Activated B cell treated with CpG ODN at 0.5 μM for 24 hours (primary cell): ENCODE measurements at regions not wholly inside any gene's neighbourhood (a gene's known extent, or its start where the extent isn't known, plus 50 kb on each side); places are given as distances from the start of the nearest gene placed in this dataset.
"Not testable (repeated sequence)": the region's sequence is repeated elsewhere in the genome, so short reads cannot be mapped to it uniquely, and the experiment has no call there.

Experiments
- ATAC-seq: fragments of 200-7000 bp; cut with Tn5 transposase; one replicate; pipeline ENCODE4 v1.10.0; 2021; ENCODE audit warnings: low read depth, mild to moderate bottlenecking, moderate library complexity
- CTCF ChIA-PET: fragments of 350-600 bp; sonication (Branson Sonifier 250); formaldehyde crosslinking; loops from one replicate; lab custom pipeline; 2021; ENCODE audit warnings: antibody characterized with exemption; lab: Charles Lee
- POLR2A ChIA-PET: fragments of 350-600 bp; sonication (Branson Sonifier 250); formaldehyde crosslinking; loops from one replicate; lab custom pipeline; 2021; ENCODE audit warnings: antibody characterized with exemption; lab: Charles Lee
- DNase-seq: peaks from one replicate; pipeline ENCODE4 v3.0.0; 2022
- H3K27ac Mint-ChIP-seq: one replicate; pipeline ENCODE4 v1.8.0; 2020; ENCODE audit warnings: mixed read lengths
- H3K27me3 Mint-ChIP-seq: one replicate; pipeline ENCODE4 v1.8.0; 2021; ENCODE audit warnings: mixed read lengths
- H3K36me3 Mint-ChIP-seq: one replicate; pipeline ENCODE4 v1.8.0; 2021; ENCODE audit warnings: low read depth, mixed read lengths
- H3K4me1 Mint-ChIP-seq: one replicate; pipeline ENCODE4 v1.8.0; 2021; ENCODE audit warnings: mixed read lengths
- H3K4me3 Mint-ChIP-seq: one replicate; pipeline ENCODE4 v1.8.0; 2020; ENCODE audit warnings: mild to moderate bottlenecking, mixed read lengths
- H3K9me3 Mint-ChIP-seq: one replicate; pipeline ENCODE4 v1.8.0; 2020; ENCODE audit warnings: mixed read lengths
- CTCF ChIP-seq: fragments of 200-600 bp; IDR thresholded peaks from one replicate; pipeline ENCODE4 v1.8.0; 2022; ENCODE audit warnings: antibody characterized with exemption, mild to moderate bottlenecking
- intact Hi-C: fragments of 100-400 bp; cut with micrococcal nuclease; formaldehyde crosslinking; loops from one replicate; pipeline ENCODE4 v1.15.1; 2024

- H3K4me3 Mint-ChIP-seq = no peak overlapping the region
- ChIA-PET POLR2A (no interaction called here), CTCF (no interaction called here)
- intact Hi-C loops = no loop called here
- DNase-seq = no peak
- ATAC-seq = no peak
- TF ChIP-seq CTCF = no peak
- H3K27me3 Mint-ChIP-seq = peaks cover 6% of the 10 kb centered on the region
- no peaks in the 10 kb centered on the region for H3K4me1 Mint-ChIP-seq
- no peak overlapping the region for H3K27ac Mint-ChIP-seq
- no peaks in the 10 kb centered on the region for H3K9me3 Mint-ChIP-seq
- H3K36me3 Mint-ChIP-seq = no peaks in the 10 kb centered on the region
Observed at GRCh38 chr10:2883238-2883637, 184.1 kb upstream of the PFKP start.

GRCh38 chr10:2882628-2883027, 184.7 kb upstream of the PFKP start:
- Mint-ChIP-seq H3K36me3 (no peaks in the 10 kb centered on the region), H3K4me3 (no peak overlapping the region), H3K27me3 (peaks cover 6% of the 10 kb centered on the region), H3K4me1 (no peaks in the 10 kb centered on the region), H3K9me3 (no peaks in the 10 kb centered on the region), H3K27ac (no peak overlapping the region)
- ChIA-PET CTCF (no interaction called here), POLR2A (no interaction called here)
- no peak for TF ChIP-seq CTCF
- intact Hi-C loops = no loop called here
- no peak for DNase-seq
- no peak for ATAC-seq

GRCh38 chr10:2881720-2882620, 185.4 kb upstream of the PFKP start:
- intact Hi-C loops = no loop called here
- Mint-ChIP-seq H3K4me3 (no peak overlapping the region), H3K27me3 (peaks cover 6% of the 10 kb centered on the region), H3K27ac (no peak overlapping the region), H3K36me3 (no peaks in the 10 kb centered on the region), H3K4me1 (no peaks in the 10 kb centered on the region), H3K9me3 (no peaks in the 10 kb centered on the region)
- POLR2A ChIA-PET = no interaction called here
- CTCF ChIA-PET = no interaction called here
- no peak for TF ChIP-seq CTCF
- DNase-seq (no peak), ATAC-seq (no peak)

GRCh38 chr10:2880050-2880449, 187.3 kb upstream of the PFKP start:
- CTCF ChIA-PET, H3K36me3 Mint-ChIP-seq, H3K27me3 Mint-ChIP-seq, H3K27ac Mint-ChIP-seq, intact Hi-C loops, POLR2A ChIA-PET, DNase-seq, H3K4me1 Mint-ChIP-seq, ATAC-seq, H3K9me3 Mint-ChIP-seq, H3K4me3 Mint-ChIP-seq: not testable (repeated sequence)

- ATAC-seq (no peak), DNase-seq (no peak)
- no peak overlapping the region for H3K27ac Mint-ChIP-seq
- no peaks in the 10 kb centered on the region for H3K4me1 Mint-ChIP-seq
- TF ChIP-seq CTCF = no peak
- H3K27me3 Mint-ChIP-seq = peaks cover 2% of the 10 kb centered on the region
- ChIA-PET CTCF (no interaction called here), POLR2A (no interaction called here)
- H3K36me3 Mint-ChIP-seq = no peaks in the 10 kb centered on the region
- H3K9me3 Mint-ChIP-seq = no peaks in the 10 kb centered on the region
- intact Hi-C loops = no loop called here
- no peak overlapping the region for H3K4me3 Mint-ChIP-seq
Observed at GRCh38 chr10:2878818-2879217, 188.5 kb upstream of the PFKP start.
